GM23338 (cell line): ENCODE measurements at regions not wholly inside any gene's neighbourhood (a gene's known extent, or its start where the extent isn't known, plus 50 kb on each side); places are given as distances from the start of the nearest gene placed in this dataset.

ENCODE experiments used
- ATAC-seq: fragments of 200-7000 bp; cut with Tn5 transposase; 3 replicates; pipeline ENCODE4 v1.9.1; 2020
- DNase-seq: peaks from one replicate; pipeline ENCODE4 v3.0.0-alpha.2; 2015; ENCODE audit warnings: low spot score
- H2AFZ ChIP-seq: fragments of 200-600 bp; sonication (generic); 2 replicates; pipeline ENCODE4 v1.8.0; 2016; ENCODE audit warnings: antibody characterized with exemption, mild to moderate bottlenecking, moderate library complexity
- H3F3A ChIP-seq: fragments of 200-600 bp; sonication (generic); replicated peaks from 2 replicates; pipeline ENCODE4 v1.8.0; 2017; ENCODE audit warnings: antibody characterized with exemption, mixed run types, low read depth
- H3K27ac ChIP-seq: fragments of 200-600 bp; sonication (generic); 2 replicates; pipeline ENCODE4 v1.6.1; 2016; ENCODE audit warnings: low read depth
- H3K27me3 ChIP-seq: fragments of 200-600 bp; sonication (generic); 2 replicates; pipeline ENCODE4 v1.8.0; 2016; ENCODE audit warnings: mild to moderate bottlenecking, mixed run types, moderate library complexity; ENCODE audit not compliant: insufficient read depth
- H3K36me3 ChIP-seq: fragments of 200-600 bp; sonication (generic); 2 replicates; pipeline ENCODE4 v1.8.0; 2016; ENCODE audit warnings: mild to moderate bottlenecking; ENCODE audit not compliant: insufficient read depth
- H3K4me1 ChIP-seq: fragments of 200-600 bp; sonication (generic); 2 replicates; pipeline ENCODE4 v1.8.0; 2016; ENCODE audit warnings: mild to moderate bottlenecking, moderate library complexity; ENCODE audit not compliant: insufficient read depth
- H3K4me2 ChIP-seq: fragments of 200-600 bp; sonication (generic); 2 replicates; pipeline ENCODE4 v1.7.1; 2017; ENCODE audit warnings: mixed run types
- H3K4me3 ChIP-seq: fragments of 200-600 bp; sonication (generic); 2 replicates; pipeline ENCODE4 v1.6.1; 2016; ENCODE audit warnings: mixed run types
- H3K79me2 ChIP-seq: fragments of 200-600 bp; sonication (generic); replicated peaks from 2 replicates; pipeline ENCODE4 v1.8.0; 2017; ENCODE audit warnings: mild to moderate bottlenecking; ENCODE audit not compliant: insufficient read depth
- H3K9me2 ChIP-seq: fragments of 200-600 bp; sonication (generic); 2 replicates; pipeline ENCODE4 v1.8.0; 2017; ENCODE audit not compliant: insufficient read depth
- H4K20me1 ChIP-seq: fragments of 200-600 bp; sonication (generic); replicated peaks from 2 replicates; pipeline ENCODE4 v1.8.0; 2017; ENCODE audit warnings: mild to moderate bottlenecking; ENCODE audit not compliant: insufficient read depth
- H3K27ac Mint-ChIP-seq: 2 replicates; pipeline ENCODE4 v1.8.0; 2020; ENCODE audit warnings: inconsistent platforms, mild to moderate bottlenecking, moderate library complexity, mixed read lengths
- H3K27me3 Mint-ChIP-seq: 3 replicates; pipeline ENCODE4 v1.8.0; 2022; ENCODE audit warnings: low read depth, mild to moderate bottlenecking, moderate library complexity, mixed read lengths, inconsistent platforms; ENCODE audit not compliant: insufficient read depth, poor library complexity
- H3K36me3 Mint-ChIP-seq: 3 replicates; pipeline ENCODE4 v1.8.0; 2021; ENCODE audit warnings: low read depth, mild to moderate bottlenecking, inconsistent platforms, moderate library complexity, mixed read lengths
- H3K4me1 Mint-ChIP-seq: 3 replicates; pipeline ENCODE4 v1.8.0; 2020; ENCODE audit warnings: mild to moderate bottlenecking, inconsistent platforms, mixed read lengths
- H3K4me3 Mint-ChIP-seq: 3 replicates; pipeline ENCODE4 v1.8.0; 2021; ENCODE audit warnings: moderate library complexity, mild to moderate bottlenecking, inconsistent platforms, mixed read lengths
- H3K9me3 Mint-ChIP-seq: 3 replicates; pipeline ENCODE4 v1.8.0; 2020; ENCODE audit warnings: moderate library complexity, mild to moderate bottlenecking, inconsistent platforms, mixed read lengths
- CREB1 ChIP-seq: fragments of 250-450 bp; sonication (Bioruptor Pico); IDR thresholded peaks from 2 replicates; pipeline ENCODE4 v1.5.0; 2020; ENCODE audit warnings: low read depth, mild to moderate bottlenecking, moderate library complexity
- EZH2 ChIP-seq: fragments of 200-600 bp; sonication (generic); IDR thresholded peaks from one replicate; pipeline ENCODE4 v1.8.0; 2017; ENCODE audit warnings: antibody characterized with exemption, mild to moderate bottlenecking, low read depth; ENCODE audit not compliant: unreplicated experiment
- EZH2phosphoT487 ChIP-seq: fragments of 200-600 bp; sonication (generic); IDR thresholded peaks from one replicate; pipeline ENCODE4 v1.8.1; 2018; ENCODE audit warnings: antibody characterized with exemption; ENCODE audit not compliant: unreplicated experiment
- JUNB ChIP-seq: IDR thresholded peaks from one replicate; pipeline ENCODE4 v1.6.1; 2016; ENCODE audit warnings: antibody characterized with exemption; ENCODE audit not compliant: unreplicated experiment
- NANOG ChIP-seq: IDR thresholded peaks from 2 replicates; pipeline ENCODE4 v1.6.1; 2016; ENCODE audit warnings: antibody characterized with exemption, borderline replicate concordance
- POLR2AphosphoS5 ChIP-seq: IDR thresholded peaks from 2 replicates; pipeline ENCODE4 v1.6.1; 2016; ENCODE audit warnings: antibody characterized with exemption, low read depth
- STAT1 ChIP-seq: IDR thresholded peaks from one replicate; pipeline ENCODE4 v1.6.1; 2016; ENCODE audit warnings: antibody characterized with exemption; ENCODE audit not compliant: unreplicated experiment
- ZNF114 ChIP-seq: fragments of 250-450 bp; sonication (Bioruptor Pico); IDR thresholded peaks from 2 replicates; pipeline ENCODE4 v1.5.0; 2020; ENCODE audit warnings: mild to moderate bottlenecking, moderate library complexity
- TF ChIP-seq, protein P1 (sequence below), 2 experiments: fragments of 200-600 bp in 1 of 2; sonication (generic) in 1 of 2; conservative IDR thresholded peaks; 2 replicates each; pipeline versions ENCODE4 v1.5.1 to v1.6.1; 2016 to 2017; ENCODE audit warnings: antibody characterized with exemption in 2 of 2, low read depth in 2 of 2, mild to moderate bottlenecking in 2 of 2, moderate library complexity in 1 of 2
- TF ChIP-seq, protein P2 (sequence below): IDR thresholded peaks from 2 replicates; pipeline ENCODE4 v1.6.1; 2016; ENCODE audit warnings: antibody characterized with exemption
- TF ChIP-seq, protein P3 (sequence below): IDR thresholded peaks from one replicate; pipeline ENCODE4 v1.6.1; 2018; ENCODE audit warnings: antibody characterized with exemption; ENCODE audit not compliant: unreplicated experiment

DNA sequence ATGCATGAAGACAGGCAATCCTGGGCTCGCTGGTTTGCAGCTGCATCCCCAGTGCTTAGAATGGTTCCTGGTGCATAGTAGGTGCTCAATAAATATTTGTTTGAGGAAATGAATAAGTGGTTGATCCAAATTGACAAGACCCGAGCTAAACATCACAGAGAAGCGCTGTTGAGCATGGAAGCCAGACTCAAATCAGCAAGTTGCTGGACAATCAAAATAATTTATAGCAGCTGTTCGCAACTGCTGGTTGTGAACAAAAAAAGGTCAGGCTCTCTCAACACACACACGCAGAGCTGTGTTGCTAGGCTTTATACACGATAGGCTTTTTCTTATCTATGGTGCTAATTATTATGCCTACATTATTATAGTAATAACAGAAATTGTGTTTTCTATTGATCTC lies 190.2 kb downstream of the TBX5 start (continued):
- TF ChIP-seq STAT1 (no peak), NANOG (no peak), POLR2AphosphoS5 (no peak)

DNA sequence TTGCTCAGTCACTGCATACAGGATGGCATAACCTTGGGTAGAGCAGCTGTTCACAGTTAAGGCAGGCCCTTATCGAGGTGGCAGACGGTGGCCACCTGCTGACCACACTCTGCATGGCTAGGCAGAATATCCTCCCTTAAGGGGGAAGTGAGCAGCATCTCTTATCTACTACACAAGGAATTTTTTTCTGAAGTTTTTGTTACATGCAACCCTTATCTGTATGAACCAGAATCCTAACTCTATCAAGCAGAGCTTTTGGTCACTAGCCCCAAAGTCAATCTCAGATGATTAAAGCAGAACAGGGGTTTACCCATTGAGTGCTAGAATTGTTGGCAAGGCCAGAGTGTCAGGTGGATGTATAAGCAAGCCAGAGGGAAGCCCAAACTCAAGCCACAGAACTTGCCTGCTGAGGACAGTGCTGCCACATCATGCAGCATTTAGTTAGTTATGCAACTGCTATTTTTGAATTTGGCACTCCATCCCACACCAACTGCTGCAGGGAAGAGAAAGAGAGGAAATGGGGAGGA lies 192.8 kb downstream of the TBX5 start:
- ATAC-seq (peak; percentile 66), DNase-seq (no peak)
- Mint-ChIP-seq H3K27ac (no peak overlapping the region), H3K4me3 (no peak overlapping the region), H3K27me3 (peaks cover 3% of the 10 kb centered on the region), H3K9me3 (no peaks in the 10 kb centered on the region), H3K4me1 (peaks cover 4% of the 10 kb centered on the region), H3K36me3 (no peaks in the 10 kb centered on the region)
- Histone ChIP-seq H2AFZ (no peak overlapping the region), H3K27me3 (no peaks in the 10 kb centered on the region), H3K4me2 (no peak overlapping the region), H3K4me1 (peaks cover 5% of the 10 kb centered on the region), H3K27ac (no peak overlapping the region), H3F3A (no peaks in the 10 kb centered on the region), H4K20me1 (no peaks in the 10 kb centered on the region), H3K36me3 (no peaks in the 10 kb centered on the region), H3K79me2 (no peaks in the 10 kb centered on the region), H3K9me2 (no peaks in the 10 kb centered on the region), H3K4me3 (no peak overlapping the region)
- TF ChIP-seq ZNF114 (no peak), POLR2AphosphoS5 (no peak), EZH2 (no peak)
- TF ChIP-seq, protein P1, sequence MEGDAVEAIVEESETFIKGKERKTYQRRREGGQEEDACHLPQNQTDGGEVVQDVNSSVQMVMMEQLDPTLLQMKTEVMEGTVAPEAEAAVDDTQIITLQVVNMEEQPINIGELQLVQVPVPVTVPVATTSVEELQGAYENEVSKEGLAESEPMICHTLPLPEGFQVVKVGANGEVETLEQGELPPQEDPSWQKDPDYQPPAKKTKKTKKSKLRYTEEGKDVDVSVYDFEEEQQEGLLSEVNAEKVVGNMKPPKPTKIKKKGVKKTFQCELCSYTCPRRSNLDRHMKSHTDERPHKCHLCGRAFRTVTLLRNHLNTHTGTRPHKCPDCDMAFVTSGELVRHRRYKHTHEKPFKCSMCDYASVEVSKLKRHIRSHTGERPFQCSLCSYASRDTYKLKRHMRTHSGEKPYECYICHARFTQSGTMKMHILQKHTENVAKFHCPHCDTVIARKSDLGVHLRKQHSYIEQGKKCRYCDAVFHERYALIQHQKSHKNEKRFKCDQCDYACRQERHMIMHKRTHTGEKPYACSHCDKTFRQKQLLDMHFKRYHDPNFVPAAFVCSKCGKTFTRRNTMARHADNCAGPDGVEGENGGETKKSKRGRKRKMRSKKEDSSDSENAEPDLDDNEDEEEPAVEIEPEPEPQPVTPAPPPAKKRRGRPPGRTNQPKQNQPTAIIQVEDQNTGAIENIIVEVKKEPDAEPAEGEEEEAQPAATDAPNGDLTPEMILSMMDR (conservative IDR thresholded peaks at IDR 0.05; ENCODE audit: low read depth in 2 of 2): peak; percentile 21 to 52; a peak in 2 of 4 replicates
- TF ChIP-seq, protein P2, sequence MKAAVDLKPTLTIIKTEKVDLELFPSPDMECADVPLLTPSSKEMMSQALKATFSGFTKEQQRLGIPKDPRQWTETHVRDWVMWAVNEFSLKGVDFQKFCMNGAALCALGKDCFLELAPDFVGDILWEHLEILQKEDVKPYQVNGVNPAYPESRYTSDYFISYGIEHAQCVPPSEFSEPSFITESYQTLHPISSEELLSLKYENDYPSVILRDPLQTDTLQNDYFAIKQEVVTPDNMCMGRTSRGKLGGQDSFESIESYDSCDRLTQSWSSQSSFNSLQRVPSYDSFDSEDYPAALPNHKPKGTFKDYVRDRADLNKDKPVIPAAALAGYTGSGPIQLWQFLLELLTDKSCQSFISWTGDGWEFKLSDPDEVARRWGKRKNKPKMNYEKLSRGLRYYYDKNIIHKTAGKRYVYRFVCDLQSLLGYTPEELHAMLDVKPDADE: no peak

DNA sequence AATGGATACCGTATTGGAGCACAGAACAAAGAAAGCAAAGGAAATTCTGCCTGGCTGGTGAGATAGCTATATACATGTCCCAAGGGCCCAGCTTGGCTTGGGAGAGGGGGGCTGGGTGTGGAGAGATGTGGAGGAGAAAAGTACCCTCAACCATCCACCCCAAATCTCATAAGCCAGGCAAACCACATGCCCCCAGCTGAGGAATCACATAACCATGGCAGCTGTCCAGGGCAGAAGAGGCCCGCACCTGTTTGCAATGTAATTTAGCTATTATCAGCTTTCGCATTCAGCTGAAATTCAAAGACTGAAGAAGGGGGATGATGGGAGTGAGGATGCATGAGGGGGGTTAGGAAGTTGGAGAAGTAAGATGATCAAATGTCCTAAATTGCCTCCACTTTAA lies 196.1 kb downstream of the TBX5 start:
- H3F3A ChIP-seq: no peaks in the 10 kb centered on the region
- H3K9me3 Mint-ChIP-seq: no peaks in the 10 kb centered on the region
- ATAC-seq (no peak), DNase-seq (no peak)
- no peak overlapping the region for H3K27ac Mint-ChIP-seq
- no peaks in the 10 kb centered on the region for H3K36me3 Mint-ChIP-seq
- no peak for TF ChIP-seq CREB1 (CRISPR knock-in tag)
- TF ChIP-seq, protein P1 (conservative IDR thresholded peaks at IDR 0.05; ENCODE audit: low read depth in 2 of 2): no peak
- TF ChIP-seq POLR2AphosphoS5: no peak
- no peak for TF ChIP-seq JUNB
- no peak for TF ChIP-seq EZH2phosphoT487
- TF ChIP-seq ZNF114: no peak
- TF ChIP-seq, protein P3, sequence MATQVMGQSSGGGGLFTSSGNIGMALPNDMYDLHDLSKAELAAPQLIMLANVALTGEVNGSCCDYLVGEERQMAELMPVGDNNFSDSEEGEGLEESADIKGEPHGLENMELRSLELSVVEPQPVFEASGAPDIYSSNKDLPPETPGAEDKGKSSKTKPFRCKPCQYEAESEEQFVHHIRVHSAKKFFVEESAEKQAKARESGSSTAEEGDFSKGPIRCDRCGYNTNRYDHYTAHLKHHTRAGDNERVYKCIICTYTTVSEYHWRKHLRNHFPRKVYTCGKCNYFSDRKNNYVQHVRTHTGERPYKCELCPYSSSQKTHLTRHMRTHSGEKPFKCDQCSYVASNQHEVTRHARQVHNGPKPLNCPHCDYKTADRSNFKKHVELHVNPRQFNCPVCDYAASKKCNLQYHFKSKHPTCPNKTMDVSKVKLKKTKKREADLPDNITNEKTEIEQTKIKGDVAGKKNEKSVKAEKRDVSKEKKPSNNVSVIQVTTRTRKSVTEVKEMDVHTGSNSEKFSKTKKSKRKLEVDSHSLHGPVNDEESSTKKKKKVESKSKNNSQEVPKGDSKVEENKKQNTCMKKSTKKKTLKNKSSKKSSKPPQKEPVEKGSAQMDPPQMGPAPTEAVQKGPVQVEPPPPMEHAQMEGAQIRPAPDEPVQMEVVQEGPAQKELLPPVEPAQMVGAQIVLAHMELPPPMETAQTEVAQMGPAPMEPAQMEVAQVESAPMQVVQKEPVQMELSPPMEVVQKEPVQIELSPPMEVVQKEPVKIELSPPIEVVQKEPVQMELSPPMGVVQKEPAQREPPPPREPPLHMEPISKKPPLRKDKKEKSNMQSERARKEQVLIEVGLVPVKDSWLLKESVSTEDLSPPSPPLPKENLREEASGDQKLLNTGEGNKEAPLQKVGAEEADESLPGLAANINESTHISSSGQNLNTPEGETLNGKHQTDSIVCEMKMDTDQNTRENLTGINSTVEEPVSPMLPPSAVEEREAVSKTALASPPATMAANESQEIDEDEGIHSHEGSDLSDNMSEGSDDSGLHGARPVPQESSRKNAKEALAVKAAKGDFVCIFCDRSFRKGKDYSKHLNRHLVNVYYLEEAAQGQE: no peak
- H3K36me3 ChIP-seq: no peaks in the 10 kb centered on the region
- H3K27me3 ChIP-seq: no peaks in the 10 kb centered on the region
- H3K4me3 Mint-ChIP-seq: no peak overlapping the region
- no peak overlapping the region for H3K4me2 ChIP-seq
- peaks cover 4% of the 10 kb centered on the region; the same call in 1 of the 2 replicates for H3K9me2 ChIP-seq
- no peak overlapping the region for H3K27ac ChIP-seq
- H4K20me1 ChIP-seq: no peaks in the 10 kb centered on the region
- H3K4me3 ChIP-seq: no peak overlapping the region
- H3K4me1 Mint-ChIP-seq: peaks cover 6% of the 10 kb centered on the region
- H2AFZ ChIP-seq: no peak overlapping the region
- H3K4me1 ChIP-seq: peaks cover 7% of the 10 kb centered on the region
- peaks cover 3% of the 10 kb centered on the region for H3K27me3 Mint-ChIP-seq
- H3K79me2 ChIP-seq: no peaks in the 10 kb centered on the region
